H7 (cell line): ENCODE measurements at regions not wholly inside any gene's neighbourhood (a gene's known extent, or its start where the extent isn't known, plus 50 kb on each side); places are given as distances from the start of the nearest gene placed in this dataset.
"Not testable (repeated sequence)": the region's sequence is repeated elsewhere in the genome, so short reads cannot be mapped to it uniquely, and the experiment has no call there.

Experiments used
- DNase-seq: peaks from one replicate; pipeline ENCODE4 v3.0.0; 2012
- H3K27me3 ChIP-seq: 2 replicates; pipeline ENCODE4 v1.6.0; 2011; ENCODE audit warnings: mild to moderate bottlenecking, low read length; ENCODE audit not compliant: control insufficient read depth, insufficient read depth
- H3K36me3 ChIP-seq: replicated peaks from 2 replicates; pipeline ENCODE4 v1.5.1; 2011; ENCODE audit warnings: low read length; ENCODE audit not compliant: control insufficient read depth, insufficient read depth
- H3K4me3 ChIP-seq: 2 replicates; pipeline ENCODE4 v1.5.1; 2011; ENCODE audit warnings: low read depth, mild to moderate bottlenecking, control low read depth, low read length, moderate library complexity; ENCODE audit not compliant: insufficient read depth

GRCh38 chr5:23977997-23978396 lies 470.6 kb downstream of the PRDM9 start:
- Histone ChIP-seq H3K36me3 (no peaks in the 10 kb centered on the region), H3K4me3 (no peak overlapping the region), H3K27me3 (no peaks in the 10 kb centered on the region)
- peak; percentile 10 for DNase-seq

- Histone ChIP-seq H3K36me3 (no peaks in the 10 kb centered on the region), H3K27me3 (no peaks in the 10 kb centered on the region), H3K4me3 (no peak overlapping the region)
- no peak for DNase-seq
Measured at GRCh38 chr5:23991406-23991805, 484.0 kb downstream of the PRDM9 start.

- Histone ChIP-seq H3K36me3 (no peaks in the 10 kb centered on the region), H3K4me3 (no peak overlapping the region), H3K27me3 (no peaks in the 10 kb centered on the region)
- peak; percentile 4 for DNase-seq
Measured at GRCh38 chr5:23994581-23995370, 487.4 kb downstream of the PRDM9 start.

GRCh38 chr5:23996525-23996924 lies 489.1 kb downstream of the PRDM9 start:
- Histone ChIP-seq H3K27me3 (no peaks in the 10 kb centered on the region), H3K4me3 (no peak overlapping the region), H3K36me3 (no peaks in the 10 kb centered on the region)
- DNase-seq: no peak

GRCh38 chr5:24005384-24005783 lies 498.0 kb downstream of the PRDM9 start:
- no peaks in the 10 kb centered on the region for H3K36me3 ChIP-seq
- no peak overlapping the region for H3K4me3 ChIP-seq
- H3K27me3 ChIP-seq: no peaks in the 10 kb centered on the region
- peak; percentile 4 for DNase-seq

GRCh38 chr5:24017710-24018109 lies 510.3 kb downstream of the PRDM9 start:
- H3K4me3 ChIP-seq, H3K36me3 ChIP-seq, H3K27me3 ChIP-seq, DNase-seq: not testable (repeated sequence)

GRCh38 chr5:24026288-24026687 lies 518.9 kb downstream of the PRDM9 start:
- Histone ChIP-seq H3K27me3 (no peaks in the 10 kb centered on the region), H3K36me3 (no peaks in the 10 kb centered on the region), H3K4me3 (no peak overlapping the region)
- DNase-seq: no peak

GRCh38 chr5:24042688-24043087 lies 535.3 kb downstream of the PRDM9 start:
- DNase-seq: no peak
- no peaks in the 10 kb centered on the region for H3K36me3 ChIP-seq
- H3K27me3 ChIP-seq: no peaks in the 10 kb centered on the region
- no peak overlapping the region for H3K4me3 ChIP-seq

GRCh38 chr5:24045046-24045445 lies 537.6 kb downstream of the PRDM9 start:
- no peak for DNase-seq
- Histone ChIP-seq H3K36me3 (no peaks in the 10 kb centered on the region), H3K4me3 (no peak overlapping the region), H3K27me3 (no peaks in the 10 kb centered on the region)

GRCh38 chr5:24053737-24054136 lies 546.3 kb downstream of the PRDM9 start:
- H3K36me3 ChIP-seq: no peaks in the 10 kb centered on the region
- DNase-seq: no peak
- no peak overlapping the region for H3K4me3 ChIP-seq
- no peaks in the 10 kb centered on the region for H3K27me3 ChIP-seq

- H3K27me3 ChIP-seq: no peaks in the 10 kb centered on the region
- H3K36me3 ChIP-seq: no peaks in the 10 kb centered on the region
- no peak overlapping the region for H3K4me3 ChIP-seq
- DNase-seq: no peak
Measured at GRCh38 chr5:24059006-24059405, 551.6 kb downstream of the PRDM9 start.

- Histone ChIP-seq H3K36me3 (no peaks in the 10 kb centered on the region), H3K4me3 (no peak overlapping the region), H3K27me3 (no peaks in the 10 kb centered on the region)
- DNase-seq: no peak
Measured at GRCh38 chr5:24059716-24060115, 552.3 kb downstream of the PRDM9 start.

- DNase-seq: no peak
- no peaks in the 10 kb centered on the region for H3K36me3 ChIP-seq
- H3K4me3 ChIP-seq: no peak overlapping the region
- no peaks in the 10 kb centered on the region for H3K27me3 ChIP-seq
Measured at GRCh38 chr5:24065779-24066178, 558.4 kb downstream of the PRDM9 start.

GRCh38 chr5:24067208-24067607 lies 559.8 kb downstream of the PRDM9 start:
- Histone ChIP-seq H3K4me3 (no peak overlapping the region), H3K27me3 (no peaks in the 10 kb centered on the region), H3K36me3 (no peaks in the 10 kb centered on the region)
- no peak for DNase-seq

- Histone ChIP-seq H3K4me3 (no peak overlapping the region), H3K36me3 (no peaks in the 10 kb centered on the region), H3K27me3 (no peaks in the 10 kb centered on the region)
- no peak for DNase-seq
Measured at GRCh38 chr5:24068524-24068923, 561.1 kb downstream of the PRDM9 start.

- H3K36me3 ChIP-seq: no peaks in the 10 kb centered on the region
- no peaks in the 10 kb centered on the region for H3K27me3 ChIP-seq
- H3K4me3 ChIP-seq: no peak overlapping the region
- DNase-seq: no peak
Measured at GRCh38 chr5:24073107-24073506, 565.7 kb downstream of the PRDM9 start.
